ENCODE measurements at regions not wholly inside any gene's neighbourhood (a gene's known extent, or its start where the extent isn't known, plus 50 kb on each side); places are given as distances from the start of the nearest gene placed in this dataset.

DNA sequence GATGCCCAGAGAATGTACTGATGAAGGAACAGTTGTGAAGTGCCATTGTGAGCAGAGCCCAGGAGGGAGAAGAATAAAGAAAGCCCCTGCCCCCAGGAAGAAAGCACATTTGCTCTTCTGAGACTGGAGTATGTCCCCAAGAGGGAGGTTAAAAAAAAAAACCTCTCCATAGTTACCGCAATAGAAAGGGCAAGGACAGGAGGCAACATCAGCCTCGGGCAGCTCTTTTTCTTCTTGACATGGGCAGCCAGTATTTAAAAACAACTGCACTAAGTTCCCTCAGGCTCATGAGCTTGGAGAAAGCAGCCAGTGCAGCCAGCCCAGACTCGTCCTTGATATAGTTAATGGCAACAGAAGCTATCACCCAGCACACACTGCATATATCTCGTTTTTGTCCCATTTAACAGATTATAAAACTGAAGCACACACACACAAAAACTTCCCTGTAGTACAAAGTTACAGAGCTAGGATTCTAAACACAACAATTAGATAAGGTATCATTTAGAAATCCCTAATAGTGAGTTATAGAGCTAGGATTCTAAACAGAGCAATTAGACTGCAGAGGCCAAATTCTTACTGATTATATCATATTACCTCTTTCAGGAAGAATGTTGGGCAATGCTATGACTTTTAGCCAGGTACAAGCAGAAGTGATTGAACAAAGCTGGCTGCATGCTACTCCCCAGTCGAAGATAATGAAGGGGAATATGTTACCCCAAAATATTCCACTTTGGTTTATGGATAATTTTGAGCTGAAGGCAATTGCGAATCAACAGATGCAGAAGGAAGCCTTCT, 823.5 kb downstream of the GRID1 start:
- DNase-seq (ENCODE audit: low read depth in 2 of 2) = no peak

DNA sequence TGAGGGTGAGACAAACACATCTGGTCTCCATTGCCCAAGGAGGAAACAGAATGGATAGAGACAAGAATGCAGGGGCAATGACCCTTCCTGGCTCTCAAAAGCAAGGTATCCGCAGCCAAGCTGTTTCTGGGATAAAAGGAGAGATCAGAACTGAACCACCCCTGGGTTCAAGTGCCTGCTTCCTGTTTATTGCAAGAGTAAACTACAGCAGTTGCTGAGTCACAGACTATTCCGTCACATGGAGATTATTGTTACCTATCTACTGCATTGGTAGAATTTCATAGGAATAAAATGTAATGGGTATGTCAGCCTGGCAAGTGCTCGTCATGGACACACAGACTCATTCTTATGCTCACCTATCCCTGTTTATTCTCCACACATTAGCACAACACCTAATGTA, 821.6 kb downstream of the GRID1 start:
- no peak for DNase-seq (ENCODE audit: low read depth in 2 of 2)

DNA sequence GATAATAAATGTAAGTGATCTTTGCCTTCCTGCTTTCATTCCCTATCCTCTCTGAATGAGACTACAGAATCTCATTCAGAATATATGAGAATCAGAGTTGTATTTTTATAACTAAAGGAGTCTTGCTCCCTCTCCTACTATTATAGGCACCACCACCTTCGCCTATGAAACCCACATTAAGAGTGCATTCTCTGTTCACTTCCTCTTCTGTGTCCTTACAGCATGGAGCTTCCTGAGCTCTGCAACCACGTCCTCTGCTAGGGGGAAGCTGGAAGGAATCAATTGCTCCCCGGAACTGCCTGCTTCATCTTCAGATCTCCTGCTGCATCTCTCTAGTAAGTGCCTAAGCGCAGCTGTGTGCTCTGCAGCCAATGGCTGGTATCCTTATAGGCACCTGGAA, 820.7 kb downstream of the GRID1 start:
- no peak for DNase-seq (ENCODE audit: low read depth in 2 of 2)

DNA sequence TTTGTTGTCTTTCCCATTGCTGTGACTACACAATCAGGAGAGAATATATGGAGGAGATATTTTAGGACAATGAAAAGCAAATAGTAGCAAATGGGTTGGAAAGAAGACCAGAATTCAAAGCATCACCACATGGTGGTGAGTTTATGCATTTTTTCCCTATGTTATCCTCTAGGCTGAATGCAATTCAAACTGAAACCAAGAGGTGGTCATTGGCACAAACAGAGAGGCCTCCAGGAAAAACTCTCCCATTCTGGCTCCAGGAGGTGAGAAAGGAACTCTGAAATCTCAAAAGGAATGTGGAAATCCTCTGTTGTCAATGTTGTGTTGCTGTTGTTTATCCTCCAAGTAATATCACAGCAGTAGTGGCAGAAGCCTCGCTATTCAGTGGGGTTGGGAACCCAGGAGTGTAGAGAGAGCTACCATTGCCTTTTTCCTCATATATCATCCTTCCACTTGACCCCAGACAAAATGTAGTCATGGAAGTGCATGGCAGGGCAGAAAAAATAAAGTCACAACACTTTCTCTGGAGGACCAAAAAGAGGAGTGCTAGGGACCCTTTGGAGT, 819.1 kb downstream of the GRID1 start:
- no peak for DNase-seq (ENCODE audit: low read depth in 2 of 2)

DNA sequence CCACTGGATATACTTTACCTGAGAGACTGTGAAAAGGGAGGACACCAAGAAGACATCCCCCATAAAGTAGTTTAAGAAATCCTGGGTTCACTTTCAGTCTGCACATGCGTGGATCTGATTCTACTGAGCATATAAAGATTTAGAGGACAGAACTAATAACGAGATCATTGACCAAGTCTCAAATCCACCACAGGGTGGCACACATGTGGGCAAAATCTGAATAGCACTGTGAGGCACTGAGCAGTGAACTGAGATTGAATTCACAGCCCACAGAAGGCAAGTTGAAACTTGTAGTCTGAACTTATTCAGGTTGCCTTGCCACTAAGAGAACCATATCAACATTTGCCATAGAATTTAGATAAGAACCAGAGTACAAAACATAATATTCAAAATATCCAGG, 818.6 kb downstream of the GRID1 start:
- no peak for DNase-seq (ENCODE audit: low read depth in 2 of 2)
